ENCODE measurements at regions not wholly inside any gene's neighbourhood (a gene's known extent, or its start where the extent isn't known, plus 50 kb on each side); places are given as distances from the start of the nearest gene placed in this dataset.

- DNase-seq, result no peak
These were observed 138.9 kb downstream of the PTH2R start for GRCh38 chr2:208545403-208546042.

DNA sequence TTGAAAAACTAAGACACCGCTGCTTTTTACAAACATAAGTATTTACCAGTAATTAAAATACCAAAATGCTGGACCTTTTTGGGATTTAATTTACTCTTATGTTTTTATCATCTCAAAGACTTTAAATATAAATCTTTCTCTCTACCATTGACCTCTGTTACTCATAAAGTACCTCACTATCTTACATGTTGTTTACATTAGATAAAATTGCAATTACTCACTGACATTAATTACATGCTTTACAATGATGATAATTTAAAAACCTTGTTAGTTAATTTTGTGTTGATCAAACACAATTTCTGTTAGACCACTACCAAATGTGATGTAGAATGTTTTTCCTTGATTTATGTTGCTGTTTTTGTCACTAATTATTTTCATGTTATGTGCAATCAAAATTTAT, 139.5 kb downstream of the PTH2R start:
- no peak for DNase-seq

- no peak for DNase-seq
These were observed 140.5 kb downstream of the PTH2R start for GRCh38 chr2:208546860-208547650.

DNA sequence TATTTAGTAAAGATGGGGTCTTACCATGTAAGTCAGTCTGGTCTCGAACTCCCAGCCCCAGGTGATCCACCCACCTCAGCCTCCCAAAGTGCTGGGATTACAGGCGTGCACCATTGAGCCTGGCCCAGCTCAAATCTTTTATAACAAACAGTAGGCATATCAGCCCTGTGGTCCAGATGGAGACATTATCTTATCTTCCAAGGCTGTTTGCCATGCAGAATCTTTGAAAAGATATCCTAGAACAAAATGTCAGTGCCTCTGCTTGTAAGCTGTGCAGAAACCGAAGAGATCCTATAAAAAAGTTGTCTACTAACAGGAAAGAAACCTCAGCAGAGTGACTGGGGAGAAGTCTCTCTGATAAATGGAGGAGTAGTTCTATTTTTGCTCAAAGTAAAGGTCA, 142.1 kb downstream of the PTH2R start:
- DNase-seq, result no peak

DNA sequence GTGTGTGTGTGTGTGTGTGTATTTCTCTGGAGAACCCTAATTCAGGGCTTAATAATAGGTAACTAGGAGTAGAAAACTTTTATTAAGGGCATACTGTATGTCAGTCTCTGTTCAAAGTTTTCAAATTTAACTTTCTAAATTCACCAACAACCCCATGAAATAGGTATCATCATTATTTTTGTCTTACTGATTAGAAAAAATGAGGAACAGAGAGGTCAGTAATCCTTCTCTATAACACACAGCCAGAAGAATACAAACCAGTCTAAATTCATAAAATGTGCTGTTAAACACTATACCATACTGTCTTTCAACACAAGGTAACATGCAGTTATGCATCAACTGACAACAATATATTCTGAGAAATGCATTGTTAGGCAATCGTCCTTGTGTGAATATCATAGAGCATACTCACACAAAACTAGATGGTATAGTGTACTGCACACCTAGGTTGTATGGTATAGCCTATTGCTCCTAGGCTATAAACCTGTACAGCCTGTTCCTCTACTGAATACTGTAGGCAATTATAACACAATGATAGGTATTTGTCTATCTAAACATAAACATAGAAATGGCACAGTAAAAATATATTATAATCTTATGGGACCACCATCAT, 143.1 kb downstream of the PTH2R start:
- no peak for DNase-seq

DNA sequence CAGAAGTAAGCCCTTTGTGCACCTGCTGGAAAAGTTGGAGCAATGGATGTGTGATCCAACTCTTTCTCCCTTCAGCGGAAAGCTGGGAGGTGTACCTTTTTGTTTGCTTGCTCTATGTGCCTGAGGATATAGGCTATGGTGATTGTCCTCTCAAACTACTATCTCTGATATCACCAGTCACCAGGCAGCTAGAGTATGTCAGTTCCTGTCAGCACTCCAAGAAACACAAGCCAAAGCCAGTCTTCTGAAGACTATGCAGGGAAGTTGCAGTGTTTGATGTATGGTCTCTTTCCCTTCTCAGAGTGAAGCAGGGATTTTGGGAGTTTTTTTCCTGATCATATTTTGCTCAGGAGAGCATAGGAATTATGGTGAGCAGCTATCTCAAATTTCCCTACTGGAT, 146.4 kb downstream of the PTH2R start:
- no peak for DNase-seq

GRCh38 chr2:208556983-208557484, 150.4 kb downstream of the PTH2R start:
- DNase-seq, result no peak

- DNase-seq, result no peak
These were observed 159.3 kb downstream of the PTH2R start for GRCh38 chr2:208565690-208566416.

- DNase-seq, result no peak
These were observed 161.6 kb downstream of the PTH2R start for GRCh38 chr2:208568203-208568602.

GRCh38 chr2:208570066-208570465, 163.5 kb downstream of the PTH2R start:
- no peak for DNase-seq

- no peak for DNase-seq
These were observed 164.5 kb downstream of the PTH2R start for GRCh38 chr2:208570851-208571763.

DNA sequence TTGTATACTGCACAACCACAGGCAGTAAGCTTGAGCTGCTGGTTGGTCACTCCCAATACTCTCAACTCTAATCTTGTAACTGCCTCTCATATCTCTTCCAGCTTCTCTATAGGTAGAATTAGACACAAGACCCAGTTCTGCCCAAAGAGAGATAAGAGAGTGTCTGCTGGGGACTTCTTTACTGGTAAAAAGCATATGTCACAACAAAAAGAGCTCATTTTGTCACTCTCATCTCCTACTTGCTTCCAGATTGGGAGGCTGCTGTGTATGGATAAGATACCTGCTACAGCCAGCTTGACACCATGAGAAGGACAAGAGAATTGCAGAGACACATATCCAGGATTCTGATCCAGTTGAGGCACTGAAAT, 165.2 kb downstream of the PTH2R start:
- no peak for DNase-seq

GRCh38 chr2:208573569-208573968, 167.0 kb downstream of the PTH2R start:
- no peak for DNase-seq

GRCh38 chr2:208579678-208580077, 173.1 kb downstream of the PTH2R start:
- no peak for DNase-seq

DNA sequence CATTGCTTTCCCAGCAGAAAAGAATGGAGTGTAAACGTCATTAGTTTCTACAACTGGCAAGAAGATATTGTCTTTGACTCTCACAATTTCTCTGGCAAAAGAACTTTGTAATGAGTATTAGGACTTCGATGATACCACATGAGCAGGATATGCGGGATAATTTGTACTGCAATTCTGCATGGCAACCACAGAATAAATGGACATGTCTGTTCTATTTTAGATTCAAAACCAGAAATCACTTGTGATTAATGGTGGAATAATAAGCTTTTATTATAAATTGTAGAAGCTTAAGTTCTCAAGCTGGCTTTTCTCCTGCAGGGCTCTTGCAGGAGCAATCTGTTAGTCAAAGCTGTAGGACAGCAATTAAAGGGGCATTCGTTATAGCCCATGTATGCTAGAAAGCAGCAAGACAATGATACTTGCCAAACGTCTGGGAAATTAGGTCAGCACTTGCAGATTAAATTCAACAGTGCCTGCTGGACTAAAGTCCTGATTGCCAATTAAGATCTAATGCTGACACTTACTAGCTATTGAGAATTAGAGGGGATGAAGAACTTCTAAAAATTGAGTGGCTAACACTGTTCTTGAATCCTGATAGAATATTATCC, 177.9 kb downstream of the PTH2R start:
- no peak for DNase-seq

DNA sequence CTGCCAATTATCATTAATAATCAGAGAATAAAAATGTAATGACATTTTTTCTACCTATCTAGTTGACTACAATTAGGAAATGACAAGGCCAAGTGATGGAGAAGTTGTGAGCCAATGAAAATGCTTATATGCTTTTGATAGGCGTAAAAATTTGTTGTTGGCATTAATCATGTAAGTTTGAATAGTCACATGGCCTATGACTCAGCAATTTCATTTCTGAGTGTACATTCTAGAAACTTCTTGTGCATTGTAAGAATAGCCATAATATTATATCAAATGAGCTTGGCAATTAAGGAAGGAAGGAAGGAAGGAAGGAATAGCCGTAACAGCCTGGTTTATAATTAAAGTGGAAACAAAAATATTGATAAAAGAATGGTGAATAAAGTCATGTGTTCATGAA, 179.9 kb downstream of the PTH2R start:
- no peak for DNase-seq

GRCh38 chr2:208594642-208595385, 188.2 kb downstream of the PTH2R start:
- no peak for DNase-seq

GRCh38 chr2:208595386-208596275, 189.0 kb downstream of the PTH2R start:
- DNase-seq, result no peak

GRCh38 chr2:208607694-208608093, 201.1 kb downstream of the PTH2R start:
- DNase-seq, result no peak

Measured in activated naive CD4-positive, alpha-beta T cell treated with Interleukin-2 at 50 U/mL for 16 hours (primary cell).